ENCODE measurements at regions not wholly inside any gene's neighbourhood (a gene's known extent, or its start where the extent isn't known, plus 50 kb on each side); places are given as distances from the start of the nearest gene placed in this dataset.

- in situ Hi-C loops (cut with HindIII; ENCODE audit: low sequenced_read_pairs), result loop anchor here (10.0 to 25.0 kb wide), 2 partner anchors 235 to 323 kb away; no protein-coding TSS in a partner anchor
Measured at GRCh38 chr2:187139469-187139868, 290.5 kb upstream of the ZSWIM2 start.

DNA sequence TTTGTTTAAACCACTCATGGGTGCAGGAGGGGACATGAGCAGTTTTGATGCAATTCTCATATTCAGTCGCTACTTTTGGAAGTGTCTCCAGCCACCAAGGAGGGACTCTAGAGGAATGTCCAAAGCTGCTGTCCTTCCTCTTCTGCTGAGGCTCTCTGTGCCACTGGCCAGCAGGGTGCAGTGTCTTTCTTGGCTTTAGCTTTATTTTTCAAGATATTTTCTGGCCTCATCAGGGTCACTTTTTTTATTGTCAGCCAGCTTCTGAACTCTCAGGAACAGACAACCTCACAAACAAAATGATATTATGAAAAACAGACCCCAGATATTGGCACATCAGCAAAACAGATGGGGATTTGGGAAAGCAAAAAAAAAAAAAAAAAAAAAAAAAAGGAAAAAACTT is 289.3 kb upstream of the ZSWIM2 start:
- in situ Hi-C loops (cut with HindIII; ENCODE audit: low sequenced_read_pairs), result loop anchor here (10.0 to 25.0 kb wide), 2 partner anchors 233 to 324 kb away; no protein-coding TSS in a partner anchor

GRCh38 chr2:187136646-187137045 is 287.7 kb upstream of the ZSWIM2 start:
- in situ Hi-C loops (cut with HindIII; ENCODE audit: low sequenced_read_pairs), result loop anchor here (10.0 to 25.0 kb wide), 2 partner anchors 232 to 326 kb away; no protein-coding TSS in a partner anchor

DNA sequence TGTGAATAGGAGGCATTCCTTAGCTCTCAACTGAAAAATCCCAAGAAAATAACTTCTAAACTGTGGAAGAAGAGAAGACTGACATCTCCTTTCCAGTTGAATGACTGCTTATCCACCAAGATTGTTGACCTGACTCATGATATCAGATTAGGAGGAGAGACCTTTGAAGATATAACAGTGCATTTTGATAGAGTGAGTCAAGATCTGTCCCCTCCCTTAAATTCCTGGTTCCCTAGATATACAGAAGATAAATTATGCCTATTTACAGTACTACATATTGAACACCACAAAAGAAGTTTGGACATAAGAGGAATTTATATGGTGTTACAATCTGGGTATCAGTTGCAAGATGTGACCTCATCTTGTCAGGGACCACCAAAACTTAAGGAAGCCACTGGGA is 285.3 kb upstream of the ZSWIM2 start:
- in situ Hi-C loops (cut with HindIII; ENCODE audit: low sequenced_read_pairs), result loop anchor here (10.0 to 25.0 kb wide), 2 partner anchors 230 to 328 kb away; no protein-coding TSS in a partner anchor

DNA sequence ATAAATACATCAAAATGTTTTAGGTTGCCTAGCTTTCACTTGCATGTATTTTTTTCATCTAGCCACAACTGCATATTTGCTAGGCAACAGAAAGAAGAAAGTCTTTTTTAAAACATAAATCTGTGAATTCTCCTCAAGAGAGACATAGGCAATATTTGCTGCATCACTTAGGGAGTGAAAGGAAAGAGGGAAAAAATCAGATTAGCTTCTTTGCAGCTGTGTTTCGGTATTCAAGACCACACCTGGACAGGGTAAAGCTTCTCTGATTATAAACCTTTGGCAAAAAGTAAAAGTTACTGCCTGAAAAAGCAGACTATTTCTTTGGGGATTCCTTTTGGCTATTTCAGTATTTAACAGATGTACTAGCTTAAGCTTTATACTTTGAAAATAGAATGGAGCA is 280.9 kb upstream of the ZSWIM2 start:
- in situ Hi-C loops (cut with HindIII; ENCODE audit: low sequenced_read_pairs), result loop anchor here (5.0 to 25.0 kb wide), 3 partner anchors 78 to 332 kb away; no protein-coding TSS in a partner anchor

DNA sequence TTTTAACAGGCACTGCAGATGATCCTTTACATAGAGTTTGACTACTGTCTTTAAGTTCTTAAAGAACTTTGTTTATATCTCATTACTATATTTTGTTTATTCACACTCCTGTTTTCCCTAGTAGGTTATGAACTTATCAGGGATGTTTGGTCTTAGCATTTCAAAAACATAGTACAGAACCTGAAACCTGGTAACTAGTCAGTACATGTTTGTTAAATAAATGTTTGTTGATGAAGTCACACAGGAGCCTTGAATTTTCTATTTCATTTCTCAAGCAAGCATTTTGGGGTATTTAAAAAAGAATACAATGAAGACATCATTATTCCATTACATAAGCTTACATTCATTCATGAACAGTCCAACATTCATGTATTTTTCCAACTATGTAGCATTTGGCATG is 280.3 kb upstream of the ZSWIM2 start:
- in situ Hi-C loops (cut with HindIII; ENCODE audit: low sequenced_read_pairs), result loop anchor here (5.0 to 25.0 kb wide), 2 partner anchors 77 to 333 kb away; no protein-coding TSS in a partner anchor

DNA sequence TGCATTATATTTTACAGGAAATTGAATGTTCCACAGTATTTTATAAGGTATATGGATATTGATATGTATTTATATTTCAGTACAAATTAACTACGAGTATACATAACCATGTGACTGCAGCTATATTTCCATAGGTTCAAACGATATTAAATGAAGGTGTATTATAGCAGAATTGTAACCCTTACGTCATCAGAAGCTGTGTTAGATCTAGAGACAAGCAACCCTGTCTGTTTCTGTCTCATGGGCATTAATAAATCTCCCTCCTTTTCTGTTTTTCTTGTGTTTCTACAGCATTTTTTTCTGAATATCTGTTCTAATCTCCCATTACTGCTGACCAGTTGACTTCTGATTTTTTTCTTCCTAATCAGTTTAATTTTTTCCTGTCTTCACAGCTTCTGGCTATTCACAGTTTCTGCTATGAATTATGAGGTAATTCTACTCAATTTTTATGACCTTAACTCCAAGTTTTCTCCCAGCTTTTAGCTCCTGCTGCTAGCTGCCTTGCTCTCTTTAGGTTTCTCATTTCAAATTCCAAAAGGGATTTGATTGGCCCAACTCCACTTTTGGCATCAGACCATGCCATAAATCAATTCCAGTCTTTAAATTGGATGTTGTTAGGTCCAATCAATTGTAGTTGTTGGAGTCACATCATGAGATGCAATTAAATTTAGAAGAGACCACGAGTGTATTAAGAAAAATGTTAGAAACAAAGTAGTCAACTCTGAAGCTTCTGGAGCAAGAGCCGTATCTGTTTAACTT is 277.5 kb upstream of the ZSWIM2 start:
- in situ Hi-C loops (cut with HindIII; ENCODE audit: low sequenced_read_pairs), result loop anchor here (5.0 to 25.0 kb wide), 2 partner anchors 74 to 336 kb away; no protein-coding TSS in a partner anchor

DNA sequence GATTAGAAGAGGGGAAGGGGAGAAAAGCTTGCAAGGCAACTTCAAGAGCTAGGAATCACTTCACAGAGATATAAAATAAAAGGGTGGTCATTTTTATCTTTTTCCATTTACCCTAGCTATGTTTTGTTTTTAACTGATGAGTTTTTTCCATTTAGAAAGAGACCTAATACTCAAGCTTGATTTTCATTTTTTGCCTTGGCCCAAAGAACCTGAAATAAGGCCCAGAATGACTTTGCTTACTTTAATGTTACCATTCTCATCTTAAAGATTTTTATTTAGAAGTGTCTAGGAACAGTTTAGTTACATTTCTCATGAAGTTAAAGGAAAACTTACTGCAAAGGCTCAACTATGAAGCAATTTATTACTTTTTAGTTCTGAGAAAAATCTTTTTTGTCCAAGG is 276.3 kb upstream of the ZSWIM2 start:
- in situ Hi-C loops (cut with HindIII; ENCODE audit: low sequenced_read_pairs), result loop anchor here (5.0 to 25.0 kb wide), 2 partner anchors 73 to 337 kb away; no protein-coding TSS in a partner anchor

- in situ Hi-C loops (cut with HindIII; ENCODE audit: low sequenced_read_pairs), result no loop called here
Measured at GRCh38 chr2:187124529-187124928, 275.6 kb upstream of the ZSWIM2 start.

- in situ Hi-C loops (cut with HindIII; ENCODE audit: low sequenced_read_pairs), result no loop called here
Measured at GRCh38 chr2:187118331-187119099, 269.5 kb upstream of the ZSWIM2 start.

DNA sequence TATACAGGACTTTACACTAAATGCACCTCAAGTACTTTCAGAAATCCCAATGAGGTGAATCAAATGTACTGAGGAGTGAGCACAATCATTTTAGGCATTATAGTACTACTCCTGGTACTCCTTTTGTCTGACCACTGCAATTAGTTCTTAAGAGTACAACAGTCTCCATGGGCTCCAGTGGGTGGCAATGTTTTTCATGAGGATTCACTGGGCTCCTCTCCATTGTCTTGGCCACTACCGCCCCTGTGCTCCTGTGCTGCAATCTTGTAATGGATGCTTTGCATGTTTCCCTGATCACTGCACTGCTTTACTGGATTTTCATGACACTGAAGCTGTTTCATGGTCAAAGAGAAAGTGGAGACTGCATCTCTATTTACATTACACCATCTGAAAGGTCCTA is 268.5 kb upstream of the ZSWIM2 start:
- in situ Hi-C loops (cut with HindIII; ENCODE audit: low sequenced_read_pairs), result no loop called here

DNA sequence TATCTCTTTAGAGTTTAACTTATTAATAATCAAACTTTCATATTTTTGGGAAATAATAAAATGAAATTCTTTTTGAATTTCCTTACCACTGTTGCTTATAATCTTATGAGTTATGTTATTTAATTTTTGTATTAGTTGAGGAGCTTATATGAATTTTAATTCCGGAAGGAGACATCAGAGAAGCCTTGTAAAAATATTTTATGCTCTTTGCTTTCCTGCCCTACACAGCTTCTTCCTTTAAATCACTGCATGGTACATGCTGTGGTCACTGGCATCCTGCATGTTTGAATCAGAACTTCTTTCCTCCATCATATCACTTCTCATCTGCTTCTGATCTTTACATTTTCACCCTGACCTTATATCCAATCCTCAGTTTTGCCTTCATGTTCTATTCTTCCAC is 266.7 kb upstream of the ZSWIM2 start:
- in situ Hi-C loops (cut with HindIII; ENCODE audit: low sequenced_read_pairs), result no loop called here

DNA sequence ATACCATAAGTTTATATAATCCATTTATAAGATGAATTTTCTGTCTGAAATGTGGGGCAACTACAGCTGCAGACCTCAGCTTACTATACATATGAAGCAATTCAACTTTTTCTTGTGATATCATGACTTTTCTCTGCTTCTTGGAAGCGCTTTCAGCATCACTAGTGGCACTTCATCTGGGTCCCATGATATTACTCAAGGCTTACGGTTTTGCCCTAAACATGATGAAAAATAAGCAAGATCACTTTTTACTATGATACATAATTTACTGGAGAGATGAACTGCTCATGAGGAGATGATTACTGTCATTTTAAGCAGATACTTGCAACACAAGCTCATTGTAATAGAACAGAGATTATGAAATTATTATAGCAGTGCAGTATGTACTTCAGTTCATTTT is 258.0 kb upstream of the ZSWIM2 start:
- in situ Hi-C loops (cut with HindIII; ENCODE audit: low sequenced_read_pairs), result no loop called here

DNA sequence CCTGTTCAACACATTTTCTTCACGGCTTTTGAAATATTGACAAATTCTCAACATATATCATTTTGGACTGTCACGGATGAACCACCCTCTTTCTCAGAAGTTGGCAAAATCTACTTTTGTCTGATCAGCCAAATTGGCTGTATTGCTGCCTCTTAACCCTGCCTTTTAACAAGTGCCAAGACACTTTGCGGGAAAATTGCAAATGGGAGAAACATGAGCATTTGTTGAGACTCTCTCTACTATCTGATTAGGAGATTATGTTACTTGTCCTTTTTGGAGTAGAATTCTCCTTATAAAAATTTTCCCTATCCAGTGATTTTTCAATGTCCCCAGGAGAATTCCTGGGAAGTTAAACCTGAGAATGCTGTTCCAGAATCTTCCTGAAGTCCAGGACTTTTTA is 256.2 kb upstream of the ZSWIM2 start:
- in situ Hi-C loops (cut with HindIII; ENCODE audit: low sequenced_read_pairs), result no loop called here

- in situ Hi-C loops (cut with HindIII; ENCODE audit: low sequenced_read_pairs), result no loop called here
Measured at GRCh38 chr2:187102381-187102780, 253.4 kb upstream of the ZSWIM2 start.

- in situ Hi-C loops (cut with HindIII; ENCODE audit: low sequenced_read_pairs), result no loop called here
Measured at GRCh38 chr2:187098154-187098553, 249.2 kb upstream of the ZSWIM2 start.

DNA sequence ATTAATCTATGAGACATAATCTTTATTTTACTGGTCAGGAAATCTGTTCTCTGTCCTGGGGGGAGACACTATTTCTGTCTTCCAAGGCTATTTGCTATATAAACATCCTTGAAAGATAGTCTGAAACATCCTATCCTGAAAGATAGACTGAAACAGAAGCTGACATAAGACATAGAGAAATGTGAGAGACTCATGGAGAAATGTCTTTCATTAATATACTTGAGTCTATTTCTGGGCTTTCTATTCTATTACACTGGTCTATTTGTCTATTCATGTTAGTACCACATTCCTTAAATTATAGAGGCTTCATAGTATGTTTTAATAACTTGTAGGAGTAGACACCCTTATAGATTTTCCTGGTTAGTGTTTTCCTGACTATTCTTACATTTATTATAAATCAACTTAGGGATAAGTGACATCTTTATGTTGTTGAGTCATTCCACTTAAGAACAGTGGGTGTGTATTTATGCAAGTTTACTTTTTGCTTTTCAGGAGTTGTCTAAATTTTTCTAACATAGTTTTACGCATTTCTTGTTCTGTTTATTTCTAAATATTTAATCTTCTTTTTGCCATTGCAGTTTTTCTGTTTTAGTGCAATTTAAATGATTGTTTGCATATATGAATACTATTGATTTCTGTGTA is 244.9 kb upstream of the ZSWIM2 start:
- in situ Hi-C loops (cut with HindIII; ENCODE audit: low sequenced_read_pairs), result no loop called here

DNA sequence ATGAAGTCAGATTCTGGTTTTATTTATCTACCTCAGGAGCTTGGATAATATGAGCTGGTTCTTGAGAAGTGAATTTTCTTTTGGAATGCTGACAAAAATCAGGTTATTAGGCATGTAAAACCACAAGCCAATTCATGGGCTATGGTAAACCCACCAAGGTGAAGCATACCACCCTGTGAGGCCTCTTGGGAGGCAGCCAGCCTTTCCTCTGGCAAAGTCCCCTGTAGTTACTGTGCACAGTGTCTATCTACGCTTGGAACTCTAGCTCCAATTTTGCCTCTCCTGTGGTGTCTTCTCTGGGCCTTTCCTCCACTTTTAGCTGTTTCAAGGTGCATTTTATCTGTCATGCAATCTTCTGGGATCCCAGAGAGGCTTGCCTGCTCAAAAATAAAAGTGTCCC is 242.7 kb upstream of the ZSWIM2 start:
- in situ Hi-C loops (cut with HindIII; ENCODE audit: low sequenced_read_pairs), result no loop called here

GRCh38 chr2:187084524-187084923 is 235.6 kb upstream of the ZSWIM2 start:
- in situ Hi-C loops (cut with HindIII; ENCODE audit: low sequenced_read_pairs), result no loop called here

- in situ Hi-C loops (cut with HindIII; ENCODE audit: low sequenced_read_pairs), result no loop called here
Measured at GRCh38 chr2:187081461-187081860, 232.5 kb upstream of the ZSWIM2 start.

DNA sequence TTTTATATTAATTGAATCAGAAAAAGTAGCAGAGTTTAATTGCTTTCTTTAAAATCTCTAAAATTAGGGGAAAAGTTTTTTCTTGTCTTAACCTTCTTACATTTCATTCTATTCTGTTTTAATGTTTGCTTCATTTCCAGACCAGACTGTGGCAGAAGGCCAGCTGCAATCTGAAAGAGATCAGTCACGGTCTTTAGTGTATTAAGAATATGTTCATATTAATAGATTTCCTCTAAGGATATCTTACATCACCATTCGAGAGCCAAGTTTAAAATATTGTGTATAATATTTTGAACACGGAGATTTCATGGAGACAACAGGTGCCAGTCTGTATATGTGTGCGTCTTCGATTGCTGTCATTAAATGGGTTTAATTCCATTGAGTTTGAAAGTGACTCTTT is 230.9 kb upstream of the ZSWIM2 start:
- in situ Hi-C loops (cut with HindIII; ENCODE audit: low sequenced_read_pairs), result no loop called here

Data from endothelial cell of hepatic sinusoid (primary cell).